ENCODE measurements at regions not wholly inside any gene's neighbourhood (a gene's known extent, or its start where the extent isn't known, plus 50 kb on each side); places are given as distances from the start of the nearest gene placed in this dataset.

- no peak overlapping the region for H3K4me3 ChIP-seq (ENCODE audit: low read depth, low read length)
- no peak for DNase-seq (ENCODE audit: low read depth)
- no peak for TF ChIP-seq CTCF (IDR thresholded peaks at IDR 0.05; ENCODE audit: insufficient read depth, low read depth, low read length, missing control alignments)
Observed at GRCh38 chr20:11137688-11138087, 463.9 kb upstream of the JAG1 start.

DNA sequence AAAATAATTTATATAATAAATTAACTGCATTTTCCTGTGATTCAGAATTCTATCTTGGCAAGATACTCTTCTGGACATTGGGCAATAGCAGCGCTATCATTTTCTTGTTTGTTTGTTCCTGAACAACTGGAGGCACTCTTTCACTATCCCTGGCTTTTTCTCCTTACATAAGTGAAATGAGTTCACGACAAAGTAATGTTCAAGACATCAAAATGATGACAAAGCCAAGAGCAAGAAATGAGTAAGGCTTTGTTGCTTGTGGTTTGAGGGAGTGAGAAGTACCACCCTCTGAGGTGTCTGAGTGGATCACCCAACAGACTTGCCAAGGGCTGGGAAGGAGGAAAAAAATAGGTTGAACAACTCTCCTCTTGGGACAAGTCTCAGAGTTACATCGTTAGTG lies 466.6 kb upstream of the JAG1 start:
- H3K4me3 ChIP-seq (ENCODE audit: low read depth, low read length), result no peak overlapping the region
- no peak for DNase-seq (ENCODE audit: low read depth)
- TF ChIP-seq CTCF (IDR thresholded peaks at IDR 0.05; ENCODE audit: insufficient read depth, low read depth, low read length, missing control alignments), result no peak

- no peak overlapping the region for H3K4me3 ChIP-seq (ENCODE audit: low read depth, low read length)
- TF ChIP-seq CTCF (IDR thresholded peaks at IDR 0.05; ENCODE audit: insufficient read depth, low read depth, low read length, missing control alignments), result no peak
- no peak for DNase-seq (ENCODE audit: low read depth)
Observed at GRCh38 chr20:11143481-11143880, 469.7 kb upstream of the JAG1 start.

- DNase-seq (ENCODE audit: low read depth), result no peak
Observed at GRCh38 chr20:11144114-11144950, 470.5 kb upstream of the JAG1 start.

GRCh38 chr20:11145616-11146015 lies 471.8 kb upstream of the JAG1 start:
- no peak overlapping the region for H3K4me3 ChIP-seq (ENCODE audit: low read depth, low read length)
- no peak for TF ChIP-seq CTCF (IDR thresholded peaks at IDR 0.05; ENCODE audit: insufficient read depth, low read depth, low read length, missing control alignments)

More at GRCh38 chr20:11144114-11144950, 470.5 kb upstream of the JAG1 start:
- TF ChIP-seq CTCF (IDR thresholded peaks at IDR 0.05; ENCODE audit: insufficient read depth, low read depth, low read length, missing control alignments), result no peak
- H3K4me3 ChIP-seq (ENCODE audit: low read depth, low read length), result no peak overlapping the region

GRCh38 chr20:11153819-11154218 lies 480.0 kb upstream of the JAG1 start:
- no peak overlapping the region for H3K4me3 ChIP-seq (ENCODE audit: low read depth, low read length)
- DNase-seq (ENCODE audit: low read depth), result no peak
- no peak for TF ChIP-seq CTCF (IDR thresholded peaks at IDR 0.05; ENCODE audit: insufficient read depth, low read depth, low read length, missing control alignments)

More at GRCh38 chr20:11145616-11146015, 471.8 kb upstream of the JAG1 start:
- no peak for DNase-seq (ENCODE audit: low read depth)
